Activated CD4-positive, alpha-beta memory T cell treated with anti-CD3 and anti-CD28 coated beads, Interleukin-2, amount 10 ng/mL, durations not matched to agents 7 days and 5 days (primary cell): ENCODE measurements at regions not wholly inside any gene's neighbourhood (a gene's known extent, or its start where the extent isn't known, plus 50 kb on each side); places are given as distances from the start of the nearest gene placed in this dataset.

Experiments
- CTCF ChIA-PET: fragments of 350-600 bp; sonication (Branson Sonifier 250); formaldehyde crosslinking; loops from one replicate; lab custom pipeline; 2021; ENCODE audit warnings: antibody characterized with exemption, inconsistent platforms; lab: Charles Lee
- POLR2A ChIA-PET: fragments of 350-600 bp; sonication (Branson Sonifier 250); formaldehyde crosslinking; loops from one replicate; lab custom pipeline; 2021; ENCODE audit warnings: antibody characterized with exemption; lab: Charles Lee
- DNase-seq: peaks from one replicate; pipeline ENCODE4 v3.0.0-alpha.2; 2020
- H3K27ac Mint-ChIP-seq: one replicate; pipeline ENCODE4 v1.8.0; 2021; ENCODE audit warnings: mild to moderate bottlenecking, mixed read lengths
- H3K27me3 Mint-ChIP-seq: one replicate; pipeline ENCODE4 v1.8.0; 2021; ENCODE audit warnings: mixed read lengths
- H3K36me3 Mint-ChIP-seq: one replicate; pipeline ENCODE4 v1.8.0; 2021; ENCODE audit warnings: low read depth, mixed read lengths
- H3K4me1 Mint-ChIP-seq: one replicate; pipeline ENCODE4 v1.8.0; 2021; ENCODE audit warnings: mixed read lengths
- H3K4me3 Mint-ChIP-seq: one replicate; pipeline ENCODE4 v1.8.0; 2021; ENCODE audit warnings: mild to moderate bottlenecking, mixed read lengths
- H3K9me3 Mint-ChIP-seq: one replicate; pipeline ENCODE4 v1.8.0; 2021; ENCODE audit warnings: mixed read lengths

GRCh38 chr3:8279476-8279875 is 222.1 kb upstream of the LMCD1 start:
- H3K36me3 Mint-ChIP-seq = no peaks in the 10 kb centered on the region
- ChIA-PET CTCF (no interaction called here), POLR2A (no interaction called here)
- H3K27me3 Mint-ChIP-seq = no peaks in the 10 kb centered on the region
- no peak for DNase-seq
- no peak overlapping the region for H3K4me3 Mint-ChIP-seq
- H3K27ac Mint-ChIP-seq = no peak overlapping the region
- H3K9me3 Mint-ChIP-seq = no peaks in the 10 kb centered on the region
- no peaks in the 10 kb centered on the region for H3K4me1 Mint-ChIP-seq

- Mint-ChIP-seq H3K27ac (no peak overlapping the region), H3K4me3 (no peak overlapping the region), H3K27me3 (no peaks in the 10 kb centered on the region), H3K4me1 (no peaks in the 10 kb centered on the region), H3K9me3 (no peaks in the 10 kb centered on the region), H3K36me3 (no peaks in the 10 kb centered on the region)
- no peak for DNase-seq
- CTCF ChIA-PET = no interaction called here
- POLR2A ChIA-PET = no interaction called here
Observed at GRCh38 chr3:8279886-8280550, 221.6 kb upstream of the LMCD1 start.

GRCh38 chr3:8282541-8283165 is 219.0 kb upstream of the LMCD1 start:
- CTCF ChIA-PET = no interaction called here
- POLR2A ChIA-PET = no interaction called here
- no peaks in the 10 kb centered on the region for H3K36me3 Mint-ChIP-seq
- no peaks in the 10 kb centered on the region for H3K9me3 Mint-ChIP-seq
- no peak for DNase-seq
- H3K27ac Mint-ChIP-seq = no peak overlapping the region
- H3K27me3 Mint-ChIP-seq = no peaks in the 10 kb centered on the region
- no peaks in the 10 kb centered on the region for H3K4me1 Mint-ChIP-seq
- H3K4me3 Mint-ChIP-seq = no peak overlapping the region

GRCh38 chr3:8283193-8283592 is 218.4 kb upstream of the LMCD1 start:
- POLR2A ChIA-PET = no interaction called here
- H3K4me3 Mint-ChIP-seq = no peak overlapping the region
- no peaks in the 10 kb centered on the region for H3K9me3 Mint-ChIP-seq
- CTCF ChIA-PET = no interaction called here
- no peak overlapping the region for H3K27ac Mint-ChIP-seq
- no peak for DNase-seq
- no peaks in the 10 kb centered on the region for H3K4me1 Mint-ChIP-seq
- no peaks in the 10 kb centered on the region for H3K36me3 Mint-ChIP-seq
- H3K27me3 Mint-ChIP-seq = no peaks in the 10 kb centered on the region

- DNase-seq = no peak
- Mint-ChIP-seq H3K4me3 (no peak overlapping the region), H3K4me1 (no peaks in the 10 kb centered on the region), H3K27me3 (no peaks in the 10 kb centered on the region), H3K27ac (no peak overlapping the region), H3K36me3 (no peaks in the 10 kb centered on the region), H3K9me3 (no peaks in the 10 kb centered on the region)
- ChIA-PET CTCF (no interaction called here), POLR2A (no interaction called here)
Observed at GRCh38 chr3:8286086-8286485, 215.5 kb upstream of the LMCD1 start.

GRCh38 chr3:8286749-8287148 is 214.9 kb upstream of the LMCD1 start:
- H3K9me3 Mint-ChIP-seq = no peaks in the 10 kb centered on the region
- CTCF ChIA-PET = no interaction called here
- no peaks in the 10 kb centered on the region for H3K4me1 Mint-ChIP-seq
- DNase-seq = no peak
- no peak overlapping the region for H3K4me3 Mint-ChIP-seq
- POLR2A ChIA-PET = no interaction called here
- H3K27me3 Mint-ChIP-seq = no peaks in the 10 kb centered on the region
- H3K27ac Mint-ChIP-seq = no peak overlapping the region
- H3K36me3 Mint-ChIP-seq = no peaks in the 10 kb centered on the region

- ChIA-PET CTCF (interaction anchor here (0.6 to 2.1 kb wide), 3 partner anchors 11 to 52 kb away, joined by 3 to 10 read pairs (median 4); no protein-coding TSS in a partner anchor), POLR2A (no interaction called here)
- DNase-seq = no peak
- Mint-ChIP-seq H3K36me3 (no peaks in the 10 kb centered on the region), H3K4me1 (no peaks in the 10 kb centered on the region), H3K4me3 (no peak overlapping the region), H3K27me3 (peaks cover 5% of the 10 kb centered on the region), H3K9me3 (no peaks in the 10 kb centered on the region), H3K27ac (no peak overlapping the region)
Observed at GRCh38 chr3:8290611-8291010, 211.0 kb upstream of the LMCD1 start.

- DNase-seq = no peak
- no peaks in the 10 kb centered on the region for H3K9me3 Mint-ChIP-seq
- ChIA-PET CTCF (no interaction called here), POLR2A (no interaction called here)
- no peak overlapping the region for H3K27ac Mint-ChIP-seq
- no peaks in the 10 kb centered on the region for H3K4me1 Mint-ChIP-seq
- H3K27me3 Mint-ChIP-seq = peaks cover 5% of the 10 kb centered on the region
- no peaks in the 10 kb centered on the region for H3K36me3 Mint-ChIP-seq
- H3K4me3 Mint-ChIP-seq = no peak overlapping the region
Observed at GRCh38 chr3:8296461-8296860, 205.2 kb upstream of the LMCD1 start.

- Mint-ChIP-seq H3K36me3 (no peaks in the 10 kb centered on the region), H3K27ac (no peak overlapping the region), H3K9me3 (no peaks in the 10 kb centered on the region), H3K4me3 (no peak overlapping the region), H3K27me3 (peaks cover 5% of the 10 kb centered on the region), H3K4me1 (no peaks in the 10 kb centered on the region)
- DNase-seq = no peak
- ChIA-PET POLR2A (no interaction called here), CTCF (no interaction called here)
Observed at GRCh38 chr3:8298021-8298954, 203.3 kb upstream of the LMCD1 start.

- DNase-seq = no peak
- Mint-ChIP-seq H3K4me1 (no peaks in the 10 kb centered on the region), H3K9me3 (no peaks in the 10 kb centered on the region), H3K36me3 (no peaks in the 10 kb centered on the region), H3K27ac (no peak overlapping the region), H3K4me3 (no peak overlapping the region), H3K27me3 (no peaks in the 10 kb centered on the region)
- CTCF ChIA-PET = interaction anchor here (0.7 to 3.1 kb wide), 10 partner anchors 12 to 513 kb away, joined by 3 to 29 read pairs (median 3); no protein-coding TSS in a partner anchor
- POLR2A ChIA-PET = interaction anchor here (0.7 kb wide), 1 partner anchor 55 kb away, joined by 3 read pairs; no protein-coding TSS in a partner anchor
Observed at GRCh38 chr3:8301977-8302735, 199.5 kb upstream of the LMCD1 start.

GRCh38 chr3:8303466-8303865 is 198.2 kb upstream of the LMCD1 start:
- H3K27ac Mint-ChIP-seq = no peak overlapping the region
- CTCF ChIA-PET = interaction anchor here (0.6 to 3.1 kb wide), 4 partner anchors 24 to 514 kb away, joined by 3 to 29 read pairs (median 4); no protein-coding TSS in a partner anchor

GRCh38 chr3:8305371-8305770 is 196.3 kb upstream of the LMCD1 start:
- H3K27me3 Mint-ChIP-seq = no peaks in the 10 kb centered on the region
- no peaks in the 10 kb centered on the region for H3K4me1 Mint-ChIP-seq
- H3K27ac Mint-ChIP-seq = no peak overlapping the region
- ChIA-PET CTCF (interaction anchor here (1.5 kb wide), 1 partner anchor 19 kb away, joined by 3 read pairs; no protein-coding TSS in a partner anchor), POLR2A (no interaction called here)
- H3K4me3 Mint-ChIP-seq = no peak overlapping the region
- no peaks in the 10 kb centered on the region for H3K9me3 Mint-ChIP-seq
- no peak for DNase-seq
- H3K36me3 Mint-ChIP-seq = no peaks in the 10 kb centered on the region

More at GRCh38 chr3:8303466-8303865, 198.2 kb upstream of the LMCD1 start:
- Mint-ChIP-seq H3K36me3 (no peaks in the 10 kb centered on the region), H3K4me3 (no peak overlapping the region), H3K9me3 (no peaks in the 10 kb centered on the region), H3K4me1 (no peaks in the 10 kb centered on the region), H3K27me3 (no peaks in the 10 kb centered on the region)
- POLR2A ChIA-PET = no interaction called here
- DNase-seq = no peak
